C4-2B (cell line): ENCODE measurements at regions not wholly inside any gene's neighbourhood (a gene's known extent, or its start where the extent isn't known, plus 50 kb on each side); places are given as distances from the start of the nearest gene placed in this dataset.

ENCODE experiments used
- ZFX ChIP-seq: fragments of 450-650 bp; IDR thresholded peaks from 2 replicates; pipeline ENCODE4 v1.6.1; 2017
- TF ChIP-seq, protein P1 (sequence below): fragments of 450-650 bp; conservative IDR thresholded peaks from 2 replicates; pipeline ENCODE4 v1.5.1; 2017; ENCODE audit warnings: mild to moderate bottlenecking

DNA sequence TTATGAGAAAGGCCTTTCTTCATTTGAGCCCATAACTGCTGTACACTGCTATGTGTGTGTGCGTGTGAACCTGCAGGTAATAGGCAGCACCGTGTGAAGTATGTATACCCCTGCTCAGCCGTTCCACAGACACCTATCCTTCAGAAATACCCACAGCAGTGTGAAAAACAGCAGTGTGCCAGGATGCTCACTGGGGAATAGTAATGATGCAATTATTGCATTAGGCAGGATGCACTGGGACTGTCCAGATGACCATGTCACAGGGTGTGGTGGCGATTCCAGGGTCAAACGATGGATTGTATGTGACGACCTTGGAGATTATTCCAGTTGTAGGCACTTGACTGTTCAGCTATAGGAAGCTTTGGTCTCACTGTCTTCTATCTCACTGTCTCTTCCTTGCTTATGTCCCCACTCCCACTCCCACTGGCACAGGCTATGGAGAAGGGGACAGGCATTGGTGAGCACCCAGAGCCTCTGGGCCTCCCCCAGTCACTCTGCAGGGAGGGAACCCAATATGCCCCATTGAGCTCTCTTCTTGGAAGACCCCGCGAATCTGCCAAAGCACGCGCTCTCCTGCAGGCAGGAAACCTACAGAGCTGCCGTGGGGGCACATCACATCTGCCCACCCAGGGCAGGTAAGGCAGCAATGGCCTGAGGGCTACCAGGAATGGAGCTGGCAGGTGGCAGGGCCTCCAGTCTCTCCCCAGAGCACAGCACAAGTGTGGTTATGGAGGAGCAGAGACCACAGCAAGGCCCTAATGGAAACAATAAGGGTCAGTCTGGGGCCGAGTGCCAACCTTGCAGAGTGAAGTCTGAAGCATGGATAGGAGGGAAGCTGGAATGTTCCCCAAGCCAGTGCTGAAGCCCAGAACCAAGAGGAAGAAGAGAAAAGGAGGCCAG lies 518.9 kb upstream of the RAB6C start:
- TF ChIP-seq, protein P1, sequence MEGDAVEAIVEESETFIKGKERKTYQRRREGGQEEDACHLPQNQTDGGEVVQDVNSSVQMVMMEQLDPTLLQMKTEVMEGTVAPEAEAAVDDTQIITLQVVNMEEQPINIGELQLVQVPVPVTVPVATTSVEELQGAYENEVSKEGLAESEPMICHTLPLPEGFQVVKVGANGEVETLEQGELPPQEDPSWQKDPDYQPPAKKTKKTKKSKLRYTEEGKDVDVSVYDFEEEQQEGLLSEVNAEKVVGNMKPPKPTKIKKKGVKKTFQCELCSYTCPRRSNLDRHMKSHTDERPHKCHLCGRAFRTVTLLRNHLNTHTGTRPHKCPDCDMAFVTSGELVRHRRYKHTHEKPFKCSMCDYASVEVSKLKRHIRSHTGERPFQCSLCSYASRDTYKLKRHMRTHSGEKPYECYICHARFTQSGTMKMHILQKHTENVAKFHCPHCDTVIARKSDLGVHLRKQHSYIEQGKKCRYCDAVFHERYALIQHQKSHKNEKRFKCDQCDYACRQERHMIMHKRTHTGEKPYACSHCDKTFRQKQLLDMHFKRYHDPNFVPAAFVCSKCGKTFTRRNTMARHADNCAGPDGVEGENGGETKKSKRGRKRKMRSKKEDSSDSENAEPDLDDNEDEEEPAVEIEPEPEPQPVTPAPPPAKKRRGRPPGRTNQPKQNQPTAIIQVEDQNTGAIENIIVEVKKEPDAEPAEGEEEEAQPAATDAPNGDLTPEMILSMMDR, result no peak
- TF ChIP-seq ZFX, result no peak
